ENCODE measurements at regions not wholly inside any gene's neighbourhood (a gene's known extent, or its start where the extent isn't known, plus 50 kb on each side); places are given as distances from the start of the nearest gene placed in this dataset.

DNA sequence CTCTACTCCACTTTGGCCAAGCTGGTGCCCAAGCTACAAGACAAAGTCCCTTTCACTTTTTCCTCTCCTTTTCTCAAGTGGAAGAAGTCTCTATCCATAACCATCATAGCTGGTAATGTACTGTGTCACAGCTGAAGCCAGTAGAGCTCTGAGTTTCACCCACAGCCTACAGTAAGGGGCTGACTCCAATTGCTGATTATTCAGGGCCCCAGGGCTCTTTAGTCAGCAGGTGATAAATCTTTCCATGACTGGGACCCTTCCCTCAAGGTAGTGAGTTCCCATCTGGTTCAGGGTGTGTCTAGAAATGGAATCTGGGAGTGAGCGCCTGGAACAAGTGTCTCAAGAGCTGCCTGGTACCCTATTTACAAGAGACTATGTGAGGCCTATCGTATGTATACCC, 436.0 kb upstream of the CA10 start:
- ChIA-PET POLR2A (ENCODE audit: unreplicated experiment) (no interaction called here), CTCF (no interaction called here)
- Histone ChIP-seq H3K36me3 (ENCODE audit: low read depth) (no peaks in the 10 kb centered on the region), H3K27me3 (ENCODE audit: insufficient read depth, low read depth) (no peaks in the 10 kb centered on the region), H3K9me3 (ENCODE audit: insufficient read depth, low read depth) (no peaks in the 10 kb centered on the region), H3K4me3 (no peak overlapping the region), H3K27ac (no peak overlapping the region), H3F3A (ENCODE audit: insufficient read depth, low read depth) (no peaks in the 10 kb centered on the region; the same call in 1 of the 2 replicates), H3K9me2 (ENCODE audit: insufficient read depth) (0 out of 2 replicates have a peak, but pooled peaks cover 3% of the 10 kb centered on the region), H4K20me1 (ENCODE audit: insufficient read depth) (no peaks in the 10 kb centered on the region), H3K4me2 (no peak overlapping the region), H2AFZ (no peak overlapping the region), H3K79me2 (ENCODE audit: low read depth) (no peaks in the 10 kb centered on the region), H3K4me1 (replicated peaks; ENCODE audit: insufficient read depth) (peaks cover 8% of the 10 kb centered on the region)
- no TSS peak for BruUV-seq (replicated peaks)
- TF ChIP-seq, protein P1, sequence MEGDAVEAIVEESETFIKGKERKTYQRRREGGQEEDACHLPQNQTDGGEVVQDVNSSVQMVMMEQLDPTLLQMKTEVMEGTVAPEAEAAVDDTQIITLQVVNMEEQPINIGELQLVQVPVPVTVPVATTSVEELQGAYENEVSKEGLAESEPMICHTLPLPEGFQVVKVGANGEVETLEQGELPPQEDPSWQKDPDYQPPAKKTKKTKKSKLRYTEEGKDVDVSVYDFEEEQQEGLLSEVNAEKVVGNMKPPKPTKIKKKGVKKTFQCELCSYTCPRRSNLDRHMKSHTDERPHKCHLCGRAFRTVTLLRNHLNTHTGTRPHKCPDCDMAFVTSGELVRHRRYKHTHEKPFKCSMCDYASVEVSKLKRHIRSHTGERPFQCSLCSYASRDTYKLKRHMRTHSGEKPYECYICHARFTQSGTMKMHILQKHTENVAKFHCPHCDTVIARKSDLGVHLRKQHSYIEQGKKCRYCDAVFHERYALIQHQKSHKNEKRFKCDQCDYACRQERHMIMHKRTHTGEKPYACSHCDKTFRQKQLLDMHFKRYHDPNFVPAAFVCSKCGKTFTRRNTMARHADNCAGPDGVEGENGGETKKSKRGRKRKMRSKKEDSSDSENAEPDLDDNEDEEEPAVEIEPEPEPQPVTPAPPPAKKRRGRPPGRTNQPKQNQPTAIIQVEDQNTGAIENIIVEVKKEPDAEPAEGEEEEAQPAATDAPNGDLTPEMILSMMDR (conservative IDR thresholded peaks at IDR 0.05) = no peak
- no peak for TF ChIP-seq EZH2 (IDR thresholded peaks at IDR 0.05; ENCODE audit: low read depth)
- DNase-seq = no peak
- intact Hi-C loops (cut with micrococcal nuclease; ENCODE audit: unreplicated experiment) = no loop called here

- CTCF ChIA-PET = no interaction called here
- Histone ChIP-seq H3K4me3 (no peak overlapping the region), H3F3A (ENCODE audit: insufficient read depth, low read depth) (no peaks in the 10 kb centered on the region), H2AFZ (no peak overlapping the region), H3K9me3 (ENCODE audit: insufficient read depth, low read depth) (no peaks in the 10 kb centered on the region), H3K4me2 (no peak overlapping the region), H3K9me2 (ENCODE audit: insufficient read depth) (no peaks in the 10 kb centered on the region), H3K27ac (no peak overlapping the region), H3K36me3 (ENCODE audit: low read depth) (no peaks in the 10 kb centered on the region), H3K79me2 (ENCODE audit: low read depth) (no peaks in the 10 kb centered on the region), H3K4me1 (replicated peaks; ENCODE audit: insufficient read depth) (no peaks in the 10 kb centered on the region), H3K27me3 (ENCODE audit: insufficient read depth, low read depth) (no peaks in the 10 kb centered on the region), H4K20me1 (ENCODE audit: insufficient read depth) (no peaks in the 10 kb centered on the region)
- intact Hi-C loops (cut with micrococcal nuclease; ENCODE audit: unreplicated experiment) = no loop called here
- BruUV-seq (replicated peaks) = no TSS peak
- TF ChIP-seq, protein P1 (conservative IDR thresholded peaks at IDR 0.05) = no peak
- no peak for TF ChIP-seq EZH2 (IDR thresholded peaks at IDR 0.05; ENCODE audit: low read depth)
- no peak for DNase-seq
- POLR2A ChIA-PET (ENCODE audit: unreplicated experiment) = no interaction called here
Observed at GRCh38 chr17:52546990-52547389, 388.5 kb upstream of the CA10 start.

DNA sequence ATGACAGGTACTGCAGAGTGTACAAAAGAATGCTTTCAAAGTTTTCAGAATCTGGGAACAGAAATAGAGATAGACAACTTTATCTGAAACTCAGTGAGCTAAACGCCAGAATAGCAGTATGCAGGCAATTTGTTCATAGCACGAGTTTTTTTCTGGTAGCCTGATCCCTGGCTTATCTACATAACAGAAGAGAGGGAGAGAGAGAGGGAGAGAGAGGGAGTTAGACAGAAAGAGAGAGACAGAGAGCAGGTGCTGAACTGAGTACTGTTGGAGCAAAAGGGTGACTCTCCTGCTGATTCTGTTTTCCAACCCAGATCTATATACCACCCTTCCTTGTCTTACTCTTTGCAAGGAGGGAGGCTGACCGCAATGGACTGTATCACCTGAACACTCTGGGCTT, 388.0 kb upstream of the CA10 start:
- no peaks in the 10 kb centered on the region for H3F3A ChIP-seq (ENCODE audit: insufficient read depth, low read depth)
- no peaks in the 10 kb centered on the region for H3K9me2 ChIP-seq (ENCODE audit: insufficient read depth)
- no peak for DNase-seq
- no peaks in the 10 kb centered on the region for H3K36me3 ChIP-seq (ENCODE audit: low read depth)
- no peak overlapping the region for H2AFZ ChIP-seq
- H3K79me2 ChIP-seq (ENCODE audit: low read depth) = no peaks in the 10 kb centered on the region
- H3K27ac ChIP-seq = no peak overlapping the region
- no peak overlapping the region for H3K4me3 ChIP-seq
- no peak overlapping the region for H3K4me2 ChIP-seq
- no peaks in the 10 kb centered on the region for H4K20me1 ChIP-seq (ENCODE audit: insufficient read depth)
- POLR2A ChIA-PET (ENCODE audit: unreplicated experiment) = no interaction called here
- intact Hi-C loops (cut with micrococcal nuclease; ENCODE audit: unreplicated experiment) = no loop called here
- CTCF ChIA-PET = no interaction called here
- H3K27me3 ChIP-seq (ENCODE audit: insufficient read depth, low read depth) = no peaks in the 10 kb centered on the region
- no TSS peak for BruUV-seq (replicated peaks)
- no peaks in the 10 kb centered on the region for H3K4me1 ChIP-seq (replicated peaks; ENCODE audit: insufficient read depth)
- H3K9me3 ChIP-seq (ENCODE audit: insufficient read depth, low read depth) = no peaks in the 10 kb centered on the region
- no peak for TF ChIP-seq EZH2 (IDR thresholded peaks at IDR 0.05; ENCODE audit: low read depth)
- TF ChIP-seq, protein P1 (conservative IDR thresholded peaks at IDR 0.05) = no peak
